Spinal cord (tissue), 9 donors: ENCODE measurements at regions not wholly inside any gene's neighbourhood (a gene's known extent, or its start where the extent isn't known, plus 50 kb on each side); places are given as distances from the start of the nearest gene placed in this dataset.

Experiments
- DNase-seq, 6 donors: peaks; one replicate each; pipeline versions ENCODE4 v3.0.0 to v3.0.0-alpha.2; 2013 to 2015; ENCODE audit warnings: low spot score in 6 of 6, low read depth in 4 of 6
- H3K27ac ChIP-seq: one replicate; pipeline ENCODE4 v1.5.1; 2013; ENCODE audit warnings: low read depth, low read length, control low read depth
- H3K27me3 ChIP-seq: one replicate; pipeline ENCODE4 v1.6.1; 2013; ENCODE audit warnings: low read length; ENCODE audit not compliant: control insufficient read depth, insufficient read depth
- H3K36me3 ChIP-seq: one replicate; pipeline ENCODE4 v1.6.1; 2013; ENCODE audit warnings: low read length; ENCODE audit not compliant: control insufficient read depth, insufficient read depth
- H3K4me1 ChIP-seq: one replicate; pipeline ENCODE4 v1.6.1; 2013; ENCODE audit warnings: low read length; ENCODE audit not compliant: control insufficient read depth, insufficient read depth
- H3K4me3 ChIP-seq: one replicate; pipeline ENCODE4 v1.5.1; 2013; ENCODE audit warnings: low read depth, low read length, control low read depth
- H3K9me3 ChIP-seq: one replicate; pipeline ENCODE4 v1.6.1; 2013; ENCODE audit warnings: low read length; ENCODE audit not compliant: control insufficient read depth, insufficient read depth
- WGBS: methylation state at CpG from one replicate; pipeline ENCODE4 v1.1.5; 2013; ENCODE audit warnings: missing lambda C conversion rate; ENCODE audit not compliant: insufficient coverage; 5-methylcytosine and 5-hydroxymethylcytosine counted together
- donor health status: healthy.

DNA sequence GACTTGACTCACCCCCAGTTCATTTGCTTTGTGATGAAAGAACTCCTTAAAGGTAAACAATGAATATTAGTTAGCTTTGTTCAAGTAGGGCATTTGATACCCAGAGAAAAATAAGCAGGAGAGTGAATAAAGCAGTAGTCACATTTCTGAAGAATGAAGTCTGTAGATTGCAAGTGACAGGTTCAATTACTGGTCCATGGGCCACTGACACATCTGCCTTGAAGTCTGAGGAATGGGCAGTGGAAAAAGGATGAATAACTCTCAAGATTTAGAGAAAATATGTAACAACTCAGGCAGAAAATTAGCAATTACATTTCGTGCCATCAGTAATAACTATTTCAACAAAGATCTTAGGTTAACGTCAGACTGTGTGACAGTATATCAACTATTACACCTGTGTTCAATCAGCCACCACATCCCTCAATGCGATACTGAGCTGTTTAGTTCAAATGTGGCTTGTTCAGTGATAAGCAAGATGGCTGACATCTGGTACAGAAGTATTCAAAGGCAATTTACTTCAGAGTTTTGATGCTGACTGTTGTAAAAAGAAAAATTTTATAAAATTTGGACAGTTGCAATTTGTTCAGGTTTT is 1890.7 kb upstream of the NUDT12 start:
- no peak overlapping the region for H3K27ac ChIP-seq
- WGBS: no CpG with 5 or more reads among the region's 3 CpGs
- no peak overlapping the region for H3K4me3 ChIP-seq
- DNase-seq: no peak
- H3K4me1 ChIP-seq: no peaks in the 10 kb centered on the region
- no peaks in the 10 kb centered on the region for H3K27me3 ChIP-seq
- no peaks in the 10 kb centered on the region for H3K36me3 ChIP-seq
- no peaks in the 10 kb centered on the region for H3K9me3 ChIP-seq

DNA sequence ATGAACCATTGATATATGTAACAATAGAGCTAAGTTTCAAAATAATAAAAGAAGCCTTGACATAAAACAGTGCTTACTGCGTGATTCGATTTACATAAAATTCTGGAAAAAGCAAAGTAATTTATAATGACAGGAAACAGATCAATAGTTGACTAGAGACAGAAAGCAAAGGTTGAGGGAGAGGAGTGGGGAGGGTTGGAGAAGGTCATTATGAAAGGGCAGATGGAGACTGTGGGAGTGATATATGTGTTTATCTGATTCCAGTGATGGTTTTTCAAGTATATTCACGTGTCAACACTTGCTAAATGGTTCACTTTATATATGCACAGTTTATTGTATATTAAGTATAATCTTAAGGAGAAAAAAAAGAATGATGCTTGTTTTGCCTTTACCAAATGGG is 1885.7 kb upstream of the NUDT12 start:
- H3K9me3 ChIP-seq: no peaks in the 10 kb centered on the region
- H3K4me3 ChIP-seq: no peak overlapping the region
- no peak overlapping the region for H3K27ac ChIP-seq
- no peak for DNase-seq
- no peaks in the 10 kb centered on the region for H3K27me3 ChIP-seq
- H3K4me1 ChIP-seq: no peaks in the 10 kb centered on the region
- H3K36me3 ChIP-seq: no peaks in the 10 kb centered on the region
- WGBS: 100% methylated on average over 2 of the region's 3 CpGs

GRCh38 chr5:105430516-105430915 is 1867.9 kb upstream of the NUDT12 start:
- 60% methylated on average over 2 of the region's 2 CpGs for WGBS
- Histone ChIP-seq H3K27ac (no peak overlapping the region), H3K9me3 (no peaks in the 10 kb centered on the region), H3K4me1 (no peaks in the 10 kb centered on the region), H3K36me3 (no peaks in the 10 kb centered on the region), H3K27me3 (no peaks in the 10 kb centered on the region), H3K4me3 (no peak overlapping the region)
- DNase-seq: no peak

DNA sequence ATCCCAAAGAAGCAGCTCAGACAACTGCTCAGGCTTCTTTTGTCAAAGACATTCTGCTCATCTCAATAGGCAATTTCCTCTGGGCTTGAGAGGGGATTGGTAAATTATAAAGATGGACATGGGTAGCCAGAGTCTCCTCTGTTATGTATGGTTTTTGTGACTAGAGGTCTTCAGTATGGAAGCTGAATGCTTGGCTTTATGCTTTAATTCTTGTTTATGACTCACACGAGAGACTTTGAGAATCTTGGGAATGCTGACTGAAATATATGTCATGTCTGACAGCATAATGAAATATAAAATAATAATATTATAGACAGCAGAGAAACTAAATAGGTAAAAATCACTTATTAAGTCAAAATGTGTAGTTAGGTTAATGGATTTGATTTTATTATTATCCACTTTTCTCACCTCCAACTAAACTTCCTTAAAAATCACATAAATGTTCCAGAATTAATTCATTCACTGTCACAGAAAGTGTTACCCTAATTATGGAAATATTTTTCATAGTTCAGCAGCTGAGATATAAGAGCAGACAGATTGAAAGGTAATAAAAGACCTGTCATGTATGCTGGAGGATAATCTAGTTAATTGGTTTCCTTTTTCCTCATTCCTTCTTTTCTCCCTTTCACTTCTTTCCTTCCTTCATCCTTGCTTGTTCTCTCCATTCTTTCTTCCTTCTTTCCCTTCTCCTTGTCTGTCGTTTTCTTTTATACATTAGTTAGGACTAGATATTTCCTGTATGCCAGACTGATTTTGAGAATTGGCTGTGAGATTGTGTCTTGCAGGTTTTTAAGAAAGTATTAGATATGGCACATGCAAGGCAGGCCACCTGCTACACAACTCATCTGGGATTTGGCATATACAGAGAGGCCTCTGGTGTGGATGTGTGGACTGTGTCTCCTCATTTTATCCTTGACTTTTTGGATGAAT is 1866.1 kb upstream of the NUDT12 start:
- H3K36me3 ChIP-seq: no peaks in the 10 kb centered on the region
- H3K4me1 ChIP-seq: no peaks in the 10 kb centered on the region
- H3K4me3 ChIP-seq: no peak overlapping the region
- DNase-seq: peak in 1 of 6 donors; percentile 18
- no CpG with 5 or more reads among the region's 2 CpGs for WGBS
- no peak overlapping the region for H3K27ac ChIP-seq
- no peaks in the 10 kb centered on the region for H3K27me3 ChIP-seq
- no peaks in the 10 kb centered on the region for H3K9me3 ChIP-seq

- H3K36me3 ChIP-seq: no peaks in the 10 kb centered on the region
- H3K9me3 ChIP-seq: no peaks in the 10 kb centered on the region
- no peak for DNase-seq
- H3K4me1 ChIP-seq: no peaks in the 10 kb centered on the region
- H3K27me3 ChIP-seq: no peaks in the 10 kb centered on the region
- WGBS: 78% methylated on average over 2 of the region's 3 CpGs
- no peak overlapping the region for H3K4me3 ChIP-seq
- H3K27ac ChIP-seq: no peak overlapping the region
Measured at GRCh38 chr5:105414067-105414466, 1851.5 kb upstream of the NUDT12 start.

DNA sequence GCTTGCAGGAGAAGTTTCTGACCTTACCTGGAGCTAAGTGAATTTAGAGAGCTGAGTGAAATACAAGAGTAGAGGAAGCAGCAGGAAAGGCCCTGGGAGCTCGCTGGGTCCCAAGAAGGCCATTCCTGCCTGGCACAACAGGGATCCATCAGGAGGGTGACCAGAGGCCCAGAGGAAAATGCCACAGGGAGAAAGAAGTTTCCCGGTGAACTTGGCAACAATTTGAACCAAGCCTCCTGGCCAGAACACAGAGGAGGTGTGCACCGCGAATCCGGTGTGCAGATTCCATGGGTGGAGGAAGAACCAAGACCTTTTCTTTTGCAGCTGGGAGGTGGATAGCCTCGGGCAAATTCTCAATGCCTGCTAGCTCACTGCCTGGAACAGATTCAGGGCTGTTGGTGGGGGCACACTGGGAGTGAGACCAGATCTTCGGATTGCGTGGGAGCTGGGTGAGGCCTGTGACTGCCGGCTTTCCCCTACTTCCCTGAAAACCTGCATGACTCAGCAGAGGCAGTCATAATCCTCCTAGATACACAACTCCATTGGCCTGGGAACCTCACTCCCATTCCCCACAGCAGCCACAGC is 1850.9 kb upstream of the NUDT12 start:
- Histone ChIP-seq H3K27ac (no peak overlapping the region), H3K4me3 (no peak overlapping the region), H3K9me3 (no peaks in the 10 kb centered on the region), H3K27me3 (no peaks in the 10 kb centered on the region), H3K36me3 (no peaks in the 10 kb centered on the region), H3K4me1 (no peaks in the 10 kb centered on the region)
- no peak for DNase-seq
- WGBS: 92% methylated on average over 8 of the region's 9 CpGs

DNA sequence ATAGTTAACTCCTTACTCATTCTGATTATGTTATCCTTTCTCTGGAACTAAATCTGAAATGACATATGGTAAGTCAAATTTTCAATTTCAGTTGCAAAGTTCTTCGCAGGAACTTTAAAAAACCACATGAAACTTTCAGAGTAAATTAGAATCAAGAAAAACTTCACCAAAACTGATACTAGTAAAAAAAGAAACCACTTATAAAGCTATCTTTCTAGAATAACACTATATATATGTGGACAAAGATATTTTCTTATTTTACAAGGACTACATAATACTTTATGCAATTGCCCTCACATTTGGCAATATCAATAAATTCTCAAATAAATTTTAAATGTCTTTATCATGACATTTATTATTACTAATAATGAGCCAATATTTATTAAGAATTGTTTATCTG is 1847.1 kb upstream of the NUDT12 start:
- DNase-seq: no peak
- Histone ChIP-seq H3K4me1 (no peaks in the 10 kb centered on the region), H3K27ac (no peak overlapping the region), H3K27me3 (no peaks in the 10 kb centered on the region), H3K36me3 (no peaks in the 10 kb centered on the region), H3K9me3 (no peaks in the 10 kb centered on the region), H3K4me3 (no peak overlapping the region)
- WGBS: no CpG with 5 or more reads among the region's 1 CpG

GRCh38 chr5:105407200-105407599 is 1844.6 kb upstream of the NUDT12 start:
- H3K27me3 ChIP-seq: no peaks in the 10 kb centered on the region
- no peak overlapping the region for H3K4me3 ChIP-seq
- no peaks in the 10 kb centered on the region for H3K4me1 ChIP-seq
- no peak for DNase-seq
- no peaks in the 10 kb centered on the region for H3K36me3 ChIP-seq
- 100% methylated on average over 1 of the region's 1 CpG for WGBS
- no peaks in the 10 kb centered on the region for H3K9me3 ChIP-seq
- no peak overlapping the region for H3K27ac ChIP-seq

DNA sequence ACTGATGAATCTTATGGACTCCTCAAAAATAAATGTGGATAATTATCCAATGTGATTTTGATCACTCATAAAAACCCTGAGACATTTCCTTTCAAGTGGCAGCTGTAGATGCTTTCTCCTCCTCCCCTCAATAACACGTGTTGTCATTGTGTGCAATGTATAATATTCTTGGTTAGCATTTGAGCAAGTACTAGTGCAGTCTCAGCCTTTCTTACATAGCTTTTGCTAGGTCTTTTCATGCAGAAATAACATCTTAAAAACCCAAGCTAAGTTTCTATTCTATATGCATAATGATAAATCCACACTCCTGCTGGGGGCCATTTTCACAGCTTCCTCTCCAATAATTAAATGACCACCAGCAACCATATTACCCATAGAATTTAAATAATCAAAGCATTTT is 1835.2 kb upstream of the NUDT12 start:
- Histone ChIP-seq H3K4me1 (no peaks in the 10 kb centered on the region), H3K9me3 (no peaks in the 10 kb centered on the region), H3K27ac (no peak overlapping the region), H3K4me3 (no peak overlapping the region), H3K36me3 (no peaks in the 10 kb centered on the region), H3K27me3 (no peaks in the 10 kb centered on the region)
- peak in 1 of 6 donors; percentile 3 for DNase-seq
- no CpG with 5 or more reads among the region's 1 CpG for WGBS
